ENCODE measurements at regions not wholly inside any gene's neighbourhood (a gene's known extent, or its start where the extent isn't known, plus 50 kb on each side); places are given as distances from the start of the nearest gene placed in this dataset.

DNA sequence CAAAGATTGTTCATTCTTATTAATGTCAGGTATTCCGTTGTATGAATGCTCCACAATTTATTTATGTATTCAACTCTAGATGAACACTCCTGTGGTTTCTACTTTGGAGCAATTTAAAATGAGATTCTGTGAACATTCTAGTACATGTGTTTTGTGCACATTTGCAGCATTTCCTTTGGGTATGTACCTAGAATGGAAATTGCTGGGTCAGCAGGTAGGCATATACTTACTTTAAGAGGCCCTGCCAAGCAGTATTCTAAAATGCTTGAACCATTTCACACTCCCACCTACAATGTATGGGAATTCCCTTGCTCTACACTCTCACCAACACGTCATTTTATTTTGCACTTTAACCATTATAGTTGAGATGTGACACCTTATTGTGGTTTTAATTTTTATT, 59.4 kb upstream of the MAGEB2 start:
- H3K9me3 ChIP-seq (ENCODE audit: control insufficient read depth in 1 of 2, insufficient read depth in 1 of 2, low read depth in 1 of 2, low read length in 2 of 2) = no peaks in the 10 kb centered on the region

More for the DNA sequence above, 59.4 kb upstream of the MAGEB2 start:
- H3K4me3 ChIP-seq (replicated peaks in 1 of 2; ENCODE audit: low read depth in 1 of 2, low read length in 2 of 2) = no peak overlapping the region
- H3K27ac ChIP-seq (ENCODE audit: low read depth, low read length) = no peak overlapping the region
- H3K36me3 ChIP-seq (ENCODE audit: control insufficient read depth in 1 of 2, insufficient read depth in 2 of 2, low read length in 2 of 2) = no peaks in the 10 kb centered on the region
- no peaks in the 10 kb centered on the region for H3K4me1 ChIP-seq (ENCODE audit: control insufficient read depth in 1 of 2, insufficient read depth in 2 of 2, low read length in 2 of 2)
- H2AFZ ChIP-seq (ENCODE audit: low read depth, low read length, poor library complexity, severe bottlenecking) = no peak overlapping the region
- no TSS peak for BruUV-seq (replicated peaks)
- no peak overlapping the region for H3K4me2 ChIP-seq (ENCODE audit: low read length)
- intact Hi-C loops (cut with micrococcal nuclease) = no loop called here
- H3K79me2 ChIP-seq (ENCODE audit: insufficient read depth, low read length) = no peaks in the 10 kb centered on the region
- ChIA-PET CTCF (no interaction called here), POLR2A (no interaction called here), RAD21 (ENCODE audit: low non-redundant PET in 1 of 2, low total read pairs in 2 of 2, uncharacterized antibody in 2 of 2, unreplicated experiment in 2 of 2) (no interaction called here)
- H3K27me3 ChIP-seq (ENCODE audit: insufficient read depth, low read length) = no peaks in the 10 kb centered on the region
- no peak for DNase-seq (ENCODE audit: low read depth, low spot score)
- no peaks in the 10 kb centered on the region for H4K20me1 ChIP-seq (ENCODE audit: insufficient read depth)
- ATAC-seq = no peak
- TF ChIP-seq, protein P1, sequence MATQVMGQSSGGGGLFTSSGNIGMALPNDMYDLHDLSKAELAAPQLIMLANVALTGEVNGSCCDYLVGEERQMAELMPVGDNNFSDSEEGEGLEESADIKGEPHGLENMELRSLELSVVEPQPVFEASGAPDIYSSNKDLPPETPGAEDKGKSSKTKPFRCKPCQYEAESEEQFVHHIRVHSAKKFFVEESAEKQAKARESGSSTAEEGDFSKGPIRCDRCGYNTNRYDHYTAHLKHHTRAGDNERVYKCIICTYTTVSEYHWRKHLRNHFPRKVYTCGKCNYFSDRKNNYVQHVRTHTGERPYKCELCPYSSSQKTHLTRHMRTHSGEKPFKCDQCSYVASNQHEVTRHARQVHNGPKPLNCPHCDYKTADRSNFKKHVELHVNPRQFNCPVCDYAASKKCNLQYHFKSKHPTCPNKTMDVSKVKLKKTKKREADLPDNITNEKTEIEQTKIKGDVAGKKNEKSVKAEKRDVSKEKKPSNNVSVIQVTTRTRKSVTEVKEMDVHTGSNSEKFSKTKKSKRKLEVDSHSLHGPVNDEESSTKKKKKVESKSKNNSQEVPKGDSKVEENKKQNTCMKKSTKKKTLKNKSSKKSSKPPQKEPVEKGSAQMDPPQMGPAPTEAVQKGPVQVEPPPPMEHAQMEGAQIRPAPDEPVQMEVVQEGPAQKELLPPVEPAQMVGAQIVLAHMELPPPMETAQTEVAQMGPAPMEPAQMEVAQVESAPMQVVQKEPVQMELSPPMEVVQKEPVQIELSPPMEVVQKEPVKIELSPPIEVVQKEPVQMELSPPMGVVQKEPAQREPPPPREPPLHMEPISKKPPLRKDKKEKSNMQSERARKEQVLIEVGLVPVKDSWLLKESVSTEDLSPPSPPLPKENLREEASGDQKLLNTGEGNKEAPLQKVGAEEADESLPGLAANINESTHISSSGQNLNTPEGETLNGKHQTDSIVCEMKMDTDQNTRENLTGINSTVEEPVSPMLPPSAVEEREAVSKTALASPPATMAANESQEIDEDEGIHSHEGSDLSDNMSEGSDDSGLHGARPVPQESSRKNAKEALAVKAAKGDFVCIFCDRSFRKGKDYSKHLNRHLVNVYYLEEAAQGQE (IDR thresholded peaks at IDR 0.05; ENCODE audit: low read depth) = no peak
- TF ChIP-seq CBX3 (IDR thresholded peaks at IDR 0.05; ENCODE audit: low read depth) (no peak), SP1 (IDR thresholded peaks at IDR 0.05; ENCODE audit: low read depth) (no peak), SIN3A (IDR thresholded peaks at IDR 0.05; ENCODE audit: low read depth) (no peak), SRF (IDR thresholded peaks at IDR 0.05; ENCODE audit: low read depth) (no peak), ELF1 (IDR thresholded peaks at IDR 0.05; ENCODE audit: borderline replicate concordance, low read depth) (no peak), EZH2phosphoT487 (IDR thresholded peaks at IDR 0.05; ENCODE audit: borderline replicate concordance) (no peak)
- H3K9ac ChIP-seq (ENCODE audit: low read length) = no peak overlapping the region
- H3K9me2 ChIP-seq (ENCODE audit: insufficient read depth) = no peaks in the 10 kb centered on the region

Measured in HCT116 (cell line).